Uterus (tissue), 3 donors: ENCODE measurements at regions not wholly inside any gene's neighbourhood (a gene's known extent, or its start where the extent isn't known, plus 50 kb on each side); places are given as distances from the start of the nearest gene placed in this dataset.

Source experiments
- DNase-seq, 2 donors: peaks; one replicate each; pipeline ENCODE4 v3.0.0-alpha.2; 2019 to 2020
- H3K27ac ChIP-seq, 2 donors: fragments of 200-600 bp; sonication (generic); 1 replicate in 1 of 2; 2 replicates in 1 of 2; pipeline ENCODE4 v1.5.1; 2016 to 2018
- H3K27me3 ChIP-seq, 2 donors: fragments of 200-600 bp; sonication (generic); one replicate each; pipeline ENCODE4 v1.5.1; 2018 to 2019; ENCODE audit warnings: control low read depth in 1 of 2
- H3K36me3 ChIP-seq, 2 donors: fragments of 200-600 bp; sonication (generic); one replicate each; pipeline ENCODE4 v1.5.1; 2019; ENCODE audit warnings: control low read depth in 1 of 2
- H3K4me1 ChIP-seq, 2 donors: fragments of 200-600 bp; sonication (generic); one replicate each; pipeline ENCODE4 v1.5.1; 2018 to 2019; ENCODE audit warnings: control low read depth in 1 of 2
- H3K4me3 ChIP-seq, 2 donors: fragments of 200-600 bp; sonication (generic); 1 replicate in 1 of 2; 2 replicates in 1 of 2; pipeline ENCODE4 v1.5.1; 2018 to 2019; ENCODE audit warnings: mild to moderate bottlenecking in 1 of 2
- H3K9me3 ChIP-seq, 2 donors: fragments of 200-600 bp; sonication (generic); one replicate each; pipeline ENCODE4 v1.5.1; 2019; ENCODE audit warnings: control low read depth in 1 of 2
- CTCF ChIP-seq, 4 experiments: fragments of 200-600 bp in 2 of 4; fragments of 450-650 bp in 2 of 4; sonication (generic) in 2 of 4; IDR thresholded peaks; one replicate each; pipeline ENCODE4 v1.5.1; 2016 to 2019; ENCODE audit warnings: antibody characterized with exemption in 4 of 4, mild to moderate bottlenecking in 2 of 4, moderate library complexity in 1 of 4
- POLR2A ChIP-seq, 2 donors: fragments of 450-650 bp; IDR thresholded peaks; one replicate each; pipeline ENCODE4 v1.6.1; 2016; ENCODE audit warnings: antibody characterized with exemption in 2 of 2, mild to moderate bottlenecking in 1 of 2, moderate library complexity in 1 of 2
- intact Hi-C: fragments of 100-400 bp; cut with DNase I; formaldehyde crosslinking; loops from one replicate; pipeline ENCODE4 v1.15.1; 2023; ENCODE audit warnings: low total_unique reads
- donor health status: DM: yes; HTN: yes; CAD: no.

GRCh38 chr19:28399187-28399586, 813.8 kb downstream of the UQCRFS1 start:
- Histone ChIP-seq H3K9me3 (no peaks in the 10 kb centered on the region), H3K4me3 (no peak overlapping the region), H3K4me1 (no peaks in the 10 kb centered on the region), H3K27ac (no peak overlapping the region), H3K36me3 (no peaks in the 10 kb centered on the region), H3K27me3 (no peaks in the 10 kb centered on the region)
- intact Hi-C loops, result no loop called here
- no peak for TF ChIP-seq POLR2A (IDR thresholded peaks at IDR 0.05)
- no peak for TF ChIP-seq CTCF (IDR thresholded peaks at IDR 0.05)
- DNase-seq, result no peak

GRCh38 chr19:28397800-28398199, 815.2 kb downstream of the UQCRFS1 start:
- no peaks in the 10 kb centered on the region for H3K36me3 ChIP-seq
- H3K9me3 ChIP-seq, result no peaks in the 10 kb centered on the region
- no peak overlapping the region for H3K4me3 ChIP-seq
- H3K27me3 ChIP-seq, result no peaks in the 10 kb centered on the region
- H3K4me1 ChIP-seq, result no peaks in the 10 kb centered on the region
- intact Hi-C loops, result no loop called here
- TF ChIP-seq POLR2A (IDR thresholded peaks at IDR 0.05), result no peak
- no peak overlapping the region for H3K27ac ChIP-seq
- no peak for DNase-seq

- no peaks in the 10 kb centered on the region for H3K4me1 ChIP-seq
- no peaks in the 10 kb centered on the region for H3K9me3 ChIP-seq
- no peak for DNase-seq
- H3K4me3 ChIP-seq, result no peak overlapping the region
- no peak overlapping the region for H3K27ac ChIP-seq
- no peaks in the 10 kb centered on the region for H3K36me3 ChIP-seq
- TF ChIP-seq POLR2A (IDR thresholded peaks at IDR 0.05) (no peak), CTCF (IDR thresholded peaks at IDR 0.05) (no peak)
- no peaks in the 10 kb centered on the region for H3K27me3 ChIP-seq
- intact Hi-C loops, result no loop called here
Measured at GRCh38 chr19:28397306-28397705, 815.6 kb downstream of the UQCRFS1 start.

- TF ChIP-seq POLR2A (IDR thresholded peaks at IDR 0.05), result no peak
- no peak for TF ChIP-seq CTCF (IDR thresholded peaks at IDR 0.05)
- no peaks in the 10 kb centered on the region for H3K9me3 ChIP-seq
- no peak for DNase-seq
- no peak overlapping the region for H3K4me3 ChIP-seq
- intact Hi-C loops, result no loop called here
- no peaks in the 10 kb centered on the region for H3K27me3 ChIP-seq
- H3K36me3 ChIP-seq, result no peaks in the 10 kb centered on the region
- H3K27ac ChIP-seq, result no peak overlapping the region
- H3K4me1 ChIP-seq, result no peaks in the 10 kb centered on the region
Measured at GRCh38 chr19:28396287-28396831, 816.6 kb downstream of the UQCRFS1 start.

- TF ChIP-seq POLR2A (IDR thresholded peaks at IDR 0.05) (no peak), CTCF (IDR thresholded peaks at IDR 0.05) (no peak)
- H3K36me3 ChIP-seq, result no peaks in the 10 kb centered on the region
- no peak overlapping the region for H3K4me3 ChIP-seq
- H3K27me3 ChIP-seq, result no peaks in the 10 kb centered on the region
- intact Hi-C loops, result no loop called here
- H3K9me3 ChIP-seq, result no peaks in the 10 kb centered on the region
- no peaks in the 10 kb centered on the region for H3K4me1 ChIP-seq
- DNase-seq, result no peak
- no peak overlapping the region for H3K27ac ChIP-seq
Measured at GRCh38 chr19:28394725-28395124, 818.2 kb downstream of the UQCRFS1 start.
